Neuron (in vitro differentiated cells): ENCODE measurements at regions not wholly inside any gene's neighbourhood (a gene's known extent, or its start where the extent isn't known, plus 50 kb on each side); places are given as distances from the start of the nearest gene placed in this dataset.
A peak's percentile ranks its signal among the peaks of the same experiment; 100 is the strongest.

ENCODE experiments used
- H2AFZ ChIP-seq: one replicate; pipeline ENCODE4 v1.6.1; 2013; ENCODE audit warnings: low read depth, mild to moderate bottlenecking, inconsistent platforms, low read length, moderate library complexity
- H3K27me3 ChIP-seq: one replicate; pipeline ENCODE4 v1.6.1; 2013; ENCODE audit warnings: low read length; ENCODE audit not compliant: insufficient read depth
- H3K36me3 ChIP-seq: one replicate; pipeline ENCODE4 v1.6.1; 2013; ENCODE audit warnings: low read length; ENCODE audit not compliant: insufficient read depth
- H3K4me1 ChIP-seq: one replicate; pipeline ENCODE4 v1.6.1; 2013; ENCODE audit warnings: low read length; ENCODE audit not compliant: insufficient read depth
- H3K4me3 ChIP-seq: 2 replicates; pipeline ENCODE4 v1.5.1; 2013; ENCODE audit warnings: mild to moderate bottlenecking, low read length, moderate library complexity
- H3K9me3 ChIP-seq: one replicate; pipeline ENCODE4 v1.6.1; 2013; ENCODE audit warnings: low read length

DNA sequence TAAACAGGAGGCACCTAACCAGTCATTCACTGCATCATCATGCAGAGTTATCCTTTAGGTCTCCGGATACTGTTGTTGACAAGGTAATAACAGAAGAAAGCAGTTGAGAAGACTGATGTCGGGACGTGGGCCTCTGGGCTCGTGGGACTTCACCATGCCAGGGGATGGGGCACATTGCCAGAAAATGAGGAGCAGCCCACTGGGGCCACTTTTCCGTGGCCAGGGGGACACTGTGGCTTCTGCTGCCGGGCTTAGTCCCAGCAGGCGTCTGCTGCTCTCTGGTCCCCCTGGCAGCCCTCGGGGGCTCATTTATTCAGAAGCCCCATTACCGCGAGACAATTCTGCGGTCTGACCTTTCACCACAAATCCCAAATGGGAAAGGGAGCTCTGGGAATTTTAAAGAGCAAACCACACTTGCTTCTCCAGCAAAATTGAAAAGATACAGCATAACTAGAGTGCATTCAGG, 201.2 kb downstream of the DAD1 start:
- no peaks in the 10 kb centered on the region for H3K36me3 ChIP-seq
- no peak overlapping the region for H3K4me3 ChIP-seq
- H3K9me3 ChIP-seq, result no peaks in the 10 kb centered on the region
- peak overlapping the region; percentile 43 for H2AFZ ChIP-seq
- peaks cover 2% of the 10 kb centered on the region for H3K4me1 ChIP-seq
- H3K27me3 ChIP-seq, result peaks cover 8% of the 10 kb centered on the region

GRCh38 chr14:22386924-22387775, 201.9 kb downstream of the DAD1 start:
- Histone ChIP-seq H3K4me1 (peaks cover 2% of the 10 kb centered on the region), H3K9me3 (no peaks in the 10 kb centered on the region), H3K4me3 (no peak overlapping the region), H3K27me3 (peaks cover 8% of the 10 kb centered on the region), H3K36me3 (no peaks in the 10 kb centered on the region), H2AFZ (peak overlapping the region; percentile 43)

DNA sequence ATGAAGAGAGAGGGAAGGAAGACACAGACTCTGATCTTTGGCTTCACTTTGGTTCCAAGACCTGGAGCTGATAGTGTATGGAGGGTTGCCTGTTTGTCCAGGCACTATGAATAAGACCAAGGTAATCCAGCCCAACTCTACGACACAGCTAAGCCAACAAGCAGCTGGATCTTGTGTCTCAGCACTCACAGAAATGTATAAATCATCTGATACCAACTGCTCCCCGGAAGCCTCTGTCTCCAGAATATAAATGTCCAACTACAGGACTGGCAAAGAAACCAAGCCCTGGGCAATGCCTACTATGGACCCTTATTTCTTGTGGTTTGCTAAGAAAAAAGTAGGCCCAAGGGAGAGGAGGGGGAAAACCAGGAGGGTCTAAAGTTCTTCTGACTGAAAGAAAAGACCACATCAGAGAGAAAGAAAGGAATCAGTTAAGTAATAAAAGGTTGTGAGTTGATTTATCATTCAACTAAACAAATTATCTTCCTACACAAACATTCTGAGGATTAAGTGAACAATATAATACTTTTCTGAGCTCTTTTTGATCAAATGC, 204.0 kb downstream of the DAD1 start:
- H3K9me3 ChIP-seq, result no peaks in the 10 kb centered on the region
- H3K4me1 ChIP-seq, result no peaks in the 10 kb centered on the region
- H3K4me3 ChIP-seq, result no peak overlapping the region
- no peaks in the 10 kb centered on the region for H3K36me3 ChIP-seq
- H3K27me3 ChIP-seq, result peaks cover 8% of the 10 kb centered on the region
- no peak overlapping the region for H2AFZ ChIP-seq

DNA sequence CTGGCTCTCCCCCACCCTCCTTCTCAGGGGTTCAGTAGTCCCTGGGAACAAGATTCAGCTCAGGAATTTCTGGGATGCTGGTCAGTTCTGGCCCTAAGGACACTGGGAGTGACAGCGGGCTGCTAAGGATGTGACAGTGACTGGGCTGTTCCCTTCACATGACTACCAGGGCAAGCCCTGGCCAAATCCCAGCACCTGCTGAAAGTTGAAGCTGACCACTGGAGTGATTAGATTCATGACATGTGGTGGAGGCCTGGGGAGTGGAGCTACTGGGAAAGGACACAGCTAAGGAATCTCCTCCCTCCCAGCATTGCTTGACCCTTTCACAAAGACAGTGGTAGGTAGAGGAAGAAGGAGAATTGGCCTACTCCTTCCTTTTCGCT, 204.9 kb downstream of the DAD1 start:
- H3K27me3 ChIP-seq, result peaks cover 8% of the 10 kb centered on the region
- no peaks in the 10 kb centered on the region for H3K9me3 ChIP-seq
- no peaks in the 10 kb centered on the region for H3K36me3 ChIP-seq
- H3K4me1 ChIP-seq, result no peaks in the 10 kb centered on the region
- no peak overlapping the region for H2AFZ ChIP-seq
- H3K4me3 ChIP-seq, result no peak overlapping the region

DNA sequence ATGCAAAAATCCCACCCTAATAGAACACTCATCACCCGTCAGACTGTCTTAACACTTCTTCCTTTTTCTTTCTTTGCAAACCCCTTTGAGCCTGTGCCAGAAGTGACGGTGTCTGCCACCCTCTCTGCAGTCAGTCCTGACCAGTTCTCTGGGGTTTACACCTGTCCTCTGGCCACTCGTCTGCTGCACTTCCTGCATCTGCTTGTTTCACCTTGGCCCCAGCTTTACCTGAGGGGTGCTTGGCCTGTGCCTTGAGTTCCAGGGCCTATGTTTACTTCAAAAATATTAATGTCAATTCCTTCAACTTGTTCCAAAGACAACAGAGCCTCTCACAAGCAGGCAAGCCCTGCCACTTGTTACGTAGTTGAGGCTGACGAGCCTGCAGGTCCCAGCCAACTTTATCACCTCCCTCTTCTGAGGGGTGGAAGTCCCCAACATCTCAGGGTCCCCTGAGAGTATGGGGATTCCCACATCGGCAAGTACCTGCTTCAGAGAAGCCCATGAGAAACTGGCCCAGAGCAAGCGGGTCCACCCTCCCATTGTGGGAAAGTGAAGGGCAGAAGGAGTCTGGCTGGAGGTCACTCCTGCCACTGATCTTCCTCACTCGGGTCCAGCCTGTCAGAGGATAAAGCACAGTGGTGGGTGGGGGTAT, 205.4 kb downstream of the DAD1 start:
- Histone ChIP-seq H2AFZ (no peak overlapping the region), H3K36me3 (no peaks in the 10 kb centered on the region), H3K27me3 (peaks cover 8% of the 10 kb centered on the region), H3K4me1 (no peaks in the 10 kb centered on the region), H3K4me3 (no peak overlapping the region), H3K9me3 (no peaks in the 10 kb centered on the region)

DNA sequence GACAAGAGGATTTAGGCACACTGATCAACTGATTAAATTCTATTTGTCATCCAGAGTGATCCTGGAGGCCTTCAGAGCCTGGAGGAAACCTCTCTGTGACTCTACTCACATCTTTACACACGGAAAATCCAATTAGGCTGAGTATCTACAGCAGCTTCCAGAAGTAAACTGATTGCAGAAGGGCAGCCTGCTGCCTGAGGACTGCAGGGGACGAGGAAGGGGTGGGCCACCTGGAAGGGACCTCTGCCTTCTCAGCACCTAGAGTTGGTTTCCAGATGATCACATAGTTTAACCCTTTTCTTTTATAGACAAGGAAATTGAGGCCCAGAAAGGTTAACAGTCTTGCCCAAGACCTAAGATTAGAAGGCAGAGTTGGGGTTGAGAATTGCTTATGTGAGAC, 206.1 kb downstream of the DAD1 start:
- Histone ChIP-seq H3K36me3 (no peaks in the 10 kb centered on the region), H3K4me3 (no peak overlapping the region), H3K4me1 (no peaks in the 10 kb centered on the region), H2AFZ (no peak overlapping the region), H3K27me3 (peaks cover 8% of the 10 kb centered on the region), H3K9me3 (no peaks in the 10 kb centered on the region)

GRCh38 chr14:22382395-22382794, 206.6 kb downstream of the DAD1 start:
- no peaks in the 10 kb centered on the region for H3K4me1 ChIP-seq

GRCh38 chr14:22381766-22382165, 207.3 kb downstream of the DAD1 start:
- no peak overlapping the region for H3K4me3 ChIP-seq
- no peaks in the 10 kb centered on the region for H3K4me1 ChIP-seq
- no peaks in the 10 kb centered on the region for H3K9me3 ChIP-seq
- no peaks in the 10 kb centered on the region for H3K36me3 ChIP-seq
- H2AFZ ChIP-seq, result no peak overlapping the region
- peaks cover 16% of the 10 kb centered on the region for H3K27me3 ChIP-seq

More at GRCh38 chr14:22382395-22382794, 206.6 kb downstream of the DAD1 start:
- Histone ChIP-seq H3K27me3 (peaks cover 13% of the 10 kb centered on the region), H3K36me3 (no peaks in the 10 kb centered on the region), H3K4me3 (no peak overlapping the region), H3K9me3 (no peaks in the 10 kb centered on the region), H2AFZ (no peak overlapping the region)

- Histone ChIP-seq H2AFZ (no peak overlapping the region), H3K27me3 (peaks cover 16% of the 10 kb centered on the region), H3K4me1 (no peaks in the 10 kb centered on the region), H3K36me3 (no peaks in the 10 kb centered on the region), H3K9me3 (no peaks in the 10 kb centered on the region), H3K4me3 (no peak overlapping the region)
Measured at GRCh38 chr14:22381408-22381760, 207.6 kb downstream of the DAD1 start.

- no peaks in the 10 kb centered on the region for H3K4me1 ChIP-seq
- no peak overlapping the region for H3K4me3 ChIP-seq
- H2AFZ ChIP-seq, result no peak overlapping the region
Measured at GRCh38 chr14:22380571-22381407, 208.2 kb downstream of the DAD1 start.

GRCh38 chr14:22379727-22380126, 209.3 kb downstream of the DAD1 start:
- H2AFZ ChIP-seq, result no peak overlapping the region
- peaks cover 11% of the 10 kb centered on the region for H3K27me3 ChIP-seq
- H3K36me3 ChIP-seq, result no peaks in the 10 kb centered on the region
- H3K9me3 ChIP-seq, result no peaks in the 10 kb centered on the region
- H3K4me1 ChIP-seq, result no peaks in the 10 kb centered on the region
- H3K4me3 ChIP-seq, result no peak overlapping the region

More at GRCh38 chr14:22380571-22381407, 208.2 kb downstream of the DAD1 start:
- no peaks in the 10 kb centered on the region for H3K9me3 ChIP-seq
- peaks cover 16% of the 10 kb centered on the region for H3K27me3 ChIP-seq
- no peaks in the 10 kb centered on the region for H3K36me3 ChIP-seq

GRCh38 chr14:22378181-22378580, 210.8 kb downstream of the DAD1 start:
- no peaks in the 10 kb centered on the region for H3K9me3 ChIP-seq
- H3K4me3 ChIP-seq, result no peak overlapping the region
- H2AFZ ChIP-seq, result no peak overlapping the region
- no peaks in the 10 kb centered on the region for H3K36me3 ChIP-seq
- no peaks in the 10 kb centered on the region for H3K4me1 ChIP-seq
- peaks cover 8% of the 10 kb centered on the region for H3K27me3 ChIP-seq
